Thyroid gland (tissue), 4 donors: ENCODE measurements at regions not wholly inside any gene's neighbourhood (a gene's known extent, or its start where the extent isn't known, plus 50 kb on each side); places are given as distances from the start of the nearest gene placed in this dataset.
"Not testable (repeated sequence)": the region's sequence is repeated elsewhere in the genome, so short reads cannot be mapped to it uniquely, and the experiment has no call there.

ENCODE experiments used
- POLR2A ChIP-seq, 2 donors: fragments of 450-650 bp; IDR thresholded peaks; one replicate each; pipeline ENCODE4 v1.6.1; 2017; ENCODE audit warnings: antibody characterized with exemption in 2 of 2, mild to moderate bottlenecking in 2 of 2, moderate library complexity in 1 of 2
- TF ChIP-seq, protein P1 (sequence below), 6 experiments: fragments of 200-600 bp in 3 of 6; fragments of 450-650 bp in 3 of 6; sonication (generic) in 3 of 6; IDR thresholded peaks; one replicate each; pipeline ENCODE4 v1.5.1; 2016 to 2019; ENCODE audit warnings: antibody characterized with exemption in 6 of 6, mild to moderate bottlenecking in 2 of 6, inconsistent platforms in 1 of 6, moderate library complexity in 1 of 6

DNA sequence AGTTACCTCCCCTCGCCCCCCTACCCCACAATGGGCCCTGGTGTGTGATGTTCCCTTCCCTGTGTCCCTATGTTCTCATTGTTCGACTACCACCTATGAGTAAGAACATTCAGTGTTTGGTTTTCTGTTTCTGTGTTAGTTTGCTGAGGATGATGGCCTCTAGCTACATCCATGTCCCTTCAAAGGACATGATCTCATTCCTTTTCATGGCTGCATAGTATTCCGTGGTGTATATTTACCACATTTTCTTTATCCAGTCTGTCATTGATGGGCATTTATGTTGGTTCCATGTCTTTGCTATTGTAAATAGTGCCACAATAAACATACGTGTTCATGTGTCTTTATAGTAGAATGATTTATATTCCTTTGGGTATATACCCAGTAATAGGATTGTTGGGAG is 90.2 kb upstream of the ZEB1 start:
- TF ChIP-seq, protein P1, sequence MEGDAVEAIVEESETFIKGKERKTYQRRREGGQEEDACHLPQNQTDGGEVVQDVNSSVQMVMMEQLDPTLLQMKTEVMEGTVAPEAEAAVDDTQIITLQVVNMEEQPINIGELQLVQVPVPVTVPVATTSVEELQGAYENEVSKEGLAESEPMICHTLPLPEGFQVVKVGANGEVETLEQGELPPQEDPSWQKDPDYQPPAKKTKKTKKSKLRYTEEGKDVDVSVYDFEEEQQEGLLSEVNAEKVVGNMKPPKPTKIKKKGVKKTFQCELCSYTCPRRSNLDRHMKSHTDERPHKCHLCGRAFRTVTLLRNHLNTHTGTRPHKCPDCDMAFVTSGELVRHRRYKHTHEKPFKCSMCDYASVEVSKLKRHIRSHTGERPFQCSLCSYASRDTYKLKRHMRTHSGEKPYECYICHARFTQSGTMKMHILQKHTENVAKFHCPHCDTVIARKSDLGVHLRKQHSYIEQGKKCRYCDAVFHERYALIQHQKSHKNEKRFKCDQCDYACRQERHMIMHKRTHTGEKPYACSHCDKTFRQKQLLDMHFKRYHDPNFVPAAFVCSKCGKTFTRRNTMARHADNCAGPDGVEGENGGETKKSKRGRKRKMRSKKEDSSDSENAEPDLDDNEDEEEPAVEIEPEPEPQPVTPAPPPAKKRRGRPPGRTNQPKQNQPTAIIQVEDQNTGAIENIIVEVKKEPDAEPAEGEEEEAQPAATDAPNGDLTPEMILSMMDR (IDR thresholded peaks at IDR 0.05), result not testable (repeated sequence)
- TF ChIP-seq POLR2A (IDR thresholded peaks at IDR 0.05), result not testable (repeated sequence)
